DND-41 (cell line): ENCODE measurements at regions not wholly inside any gene's neighbourhood (a gene's known extent, or its start where the extent isn't known, plus 50 kb on each side); places are given as distances from the start of the nearest gene placed in this dataset.

Source experiments
- EZH2 ChIP-seq: IDR thresholded peaks from 3 replicates; pipeline ENCODE4 v1.6.1; 2012; ENCODE audit warnings: borderline replicate concordance, low read depth, mild to moderate bottlenecking, moderate library complexity, low read length, inconsistent platforms; ENCODE audit not compliant: severe bottlenecking
- TF ChIP-seq, protein P1 (sequence below): IDR thresholded peaks from 2 replicates; pipeline ENCODE4 v1.5.1; 2012; ENCODE audit warnings: borderline replicate concordance, low read length, moderate library complexity, mild to moderate bottlenecking; ENCODE audit not compliant: poor library complexity, severe bottlenecking; ENCODE audit errors: extremely low read depth

- TF ChIP-seq, protein P1, sequence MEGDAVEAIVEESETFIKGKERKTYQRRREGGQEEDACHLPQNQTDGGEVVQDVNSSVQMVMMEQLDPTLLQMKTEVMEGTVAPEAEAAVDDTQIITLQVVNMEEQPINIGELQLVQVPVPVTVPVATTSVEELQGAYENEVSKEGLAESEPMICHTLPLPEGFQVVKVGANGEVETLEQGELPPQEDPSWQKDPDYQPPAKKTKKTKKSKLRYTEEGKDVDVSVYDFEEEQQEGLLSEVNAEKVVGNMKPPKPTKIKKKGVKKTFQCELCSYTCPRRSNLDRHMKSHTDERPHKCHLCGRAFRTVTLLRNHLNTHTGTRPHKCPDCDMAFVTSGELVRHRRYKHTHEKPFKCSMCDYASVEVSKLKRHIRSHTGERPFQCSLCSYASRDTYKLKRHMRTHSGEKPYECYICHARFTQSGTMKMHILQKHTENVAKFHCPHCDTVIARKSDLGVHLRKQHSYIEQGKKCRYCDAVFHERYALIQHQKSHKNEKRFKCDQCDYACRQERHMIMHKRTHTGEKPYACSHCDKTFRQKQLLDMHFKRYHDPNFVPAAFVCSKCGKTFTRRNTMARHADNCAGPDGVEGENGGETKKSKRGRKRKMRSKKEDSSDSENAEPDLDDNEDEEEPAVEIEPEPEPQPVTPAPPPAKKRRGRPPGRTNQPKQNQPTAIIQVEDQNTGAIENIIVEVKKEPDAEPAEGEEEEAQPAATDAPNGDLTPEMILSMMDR: no peak
- TF ChIP-seq EZH2: no peak
Observed at GRCh38 chr5:123756816-123757215, 244.8 kb downstream of the CSNK1G3 start.
